Stomach smooth muscle (tissue), 2 donors: ENCODE measurements at regions not wholly inside any gene's neighbourhood (a gene's known extent, or its start where the extent isn't known, plus 50 kb on each side); places are given as distances from the start of the nearest gene placed in this dataset.

ENCODE experiments used
- H3K27ac ChIP-seq: one replicate; pipeline ENCODE4 v1.7.0; 2013; ENCODE audit warnings: mild to moderate bottlenecking, low read length, inconsistent platforms
- H3K27me3 ChIP-seq, 2 donors: one replicate each; pipeline ENCODE4 v1.7.0; 2013; ENCODE audit warnings: low read length in 2 of 2; ENCODE audit not compliant: insufficient read depth in 2 of 2, control insufficient read depth in 1 of 2
- H3K36me3 ChIP-seq, 2 donors: one replicate each; pipeline ENCODE4 v1.7.0; 2013; ENCODE audit warnings: low read length in 2 of 2; ENCODE audit not compliant: control insufficient read depth in 2 of 2, insufficient read depth in 2 of 2
- H3K4me1 ChIP-seq: one replicate; pipeline ENCODE4 v1.7.0; 2013; ENCODE audit warnings: low read length; ENCODE audit not compliant: control insufficient read depth, insufficient read depth
- H3K4me3 ChIP-seq, 2 donors: one replicate each; pipeline ENCODE4 v1.7.0; 2013; ENCODE audit warnings: low read length in 2 of 2
- H3K9ac ChIP-seq, 2 donors: one replicate each; pipeline ENCODE4 v1.7.0; 2013; ENCODE audit warnings: low read length in 2 of 2, mild to moderate bottlenecking in 1 of 2
- H3K9me3 ChIP-seq, 2 donors: one replicate each; pipeline ENCODE4 v1.7.0; 2013; ENCODE audit warnings: low read length in 2 of 2; ENCODE audit not compliant: control insufficient read depth in 2 of 2
- donor health status: healthy.
- donor health status: Pancreatic carcinoma.

- Histone ChIP-seq H3K36me3 (no peaks in the 10 kb centered on the region), H3K27ac (no peak overlapping the region), H3K4me3 (no peak overlapping the region), H3K9ac (no peak overlapping the region), H3K27me3 (no peaks in the 10 kb centered on the region), H3K9me3 (no peaks in the 10 kb centered on the region), H3K4me1 (no peaks in the 10 kb centered on the region)
Observed at GRCh38 chr4:71259911-71260331, 78.9 kb upstream of the SLC4A4 start.

- no peak overlapping the region for H3K4me3 ChIP-seq
- no peaks in the 10 kb centered on the region for H3K9me3 ChIP-seq
- no peaks in the 10 kb centered on the region for H3K36me3 ChIP-seq
- no peak overlapping the region for H3K9ac ChIP-seq
- H3K27ac ChIP-seq, result no peak overlapping the region
- no peaks in the 10 kb centered on the region for H3K4me1 ChIP-seq
- no peaks in the 10 kb centered on the region for H3K27me3 ChIP-seq
Observed at GRCh38 chr4:71260544-71260943, 78.3 kb upstream of the SLC4A4 start.

- no peaks in the 10 kb centered on the region for H3K27me3 ChIP-seq
Observed at GRCh38 chr4:71261001-71261400, 77.8 kb upstream of the SLC4A4 start.

GRCh38 chr4:71261633-71262121 lies 77.1 kb upstream of the SLC4A4 start:
- Histone ChIP-seq H3K27ac (no peak overlapping the region), H3K9me3 (no peaks in the 10 kb centered on the region), H3K9ac (no peak overlapping the region), H3K36me3 (no peaks in the 10 kb centered on the region), H3K27me3 (no peaks in the 10 kb centered on the region), H3K4me1 (no peaks in the 10 kb centered on the region), H3K4me3 (no peak overlapping the region)

More at GRCh38 chr4:71261001-71261400, 77.8 kb upstream of the SLC4A4 start:
- H3K9me3 ChIP-seq, result no peaks in the 10 kb centered on the region
- H3K27ac ChIP-seq, result no peak overlapping the region
- no peaks in the 10 kb centered on the region for H3K36me3 ChIP-seq
- no peak overlapping the region for H3K4me3 ChIP-seq
- H3K9ac ChIP-seq, result no peak overlapping the region
- H3K4me1 ChIP-seq, result no peaks in the 10 kb centered on the region

- no peaks in the 10 kb centered on the region for H3K27me3 ChIP-seq
- no peaks in the 10 kb centered on the region for H3K9me3 ChIP-seq
- H3K36me3 ChIP-seq, result no peaks in the 10 kb centered on the region
- no peak overlapping the region for H3K9ac ChIP-seq
- no peak overlapping the region for H3K27ac ChIP-seq
- H3K4me3 ChIP-seq, result no peak overlapping the region
- no peaks in the 10 kb centered on the region for H3K4me1 ChIP-seq
Observed at GRCh38 chr4:71262161-71262560, 76.7 kb upstream of the SLC4A4 start.

- H3K27ac ChIP-seq, result no peak overlapping the region
- no peaks in the 10 kb centered on the region for H3K4me1 ChIP-seq
- no peaks in the 10 kb centered on the region for H3K36me3 ChIP-seq
- H3K9me3 ChIP-seq, result no peaks in the 10 kb centered on the region
- no peak overlapping the region for H3K4me3 ChIP-seq
- no peaks in the 10 kb centered on the region for H3K27me3 ChIP-seq
- H3K9ac ChIP-seq, result no peak overlapping the region
Observed at GRCh38 chr4:71266090-71266794, 72.6 kb upstream of the SLC4A4 start.

GRCh38 chr4:71267244-71267643 lies 71.6 kb upstream of the SLC4A4 start:
- no peak overlapping the region for H3K27ac ChIP-seq
- no peak overlapping the region for H3K4me3 ChIP-seq
- no peaks in the 10 kb centered on the region for H3K4me1 ChIP-seq
- H3K36me3 ChIP-seq, result no peaks in the 10 kb centered on the region
- H3K9ac ChIP-seq, result no peak overlapping the region
- H3K9me3 ChIP-seq, result no peaks in the 10 kb centered on the region
- no peaks in the 10 kb centered on the region for H3K27me3 ChIP-seq

GRCh38 chr4:71268166-71268565 lies 70.7 kb upstream of the SLC4A4 start:
- Histone ChIP-seq H3K4me1 (no peaks in the 10 kb centered on the region), H3K9me3 (no peaks in the 10 kb centered on the region), H3K9ac (no peak overlapping the region), H3K27ac (no peak overlapping the region), H3K4me3 (no peak overlapping the region), H3K36me3 (no peaks in the 10 kb centered on the region), H3K27me3 (no peaks in the 10 kb centered on the region)

GRCh38 chr4:71269233-71269632 lies 69.6 kb upstream of the SLC4A4 start:
- Histone ChIP-seq H3K27me3 (no peaks in the 10 kb centered on the region), H3K4me1 (no peaks in the 10 kb centered on the region), H3K36me3 (no peaks in the 10 kb centered on the region)

GRCh38 chr4:71270901-71271300 lies 67.9 kb upstream of the SLC4A4 start:
- H3K4me1 ChIP-seq, result no peaks in the 10 kb centered on the region
- H3K27me3 ChIP-seq, result no peaks in the 10 kb centered on the region
- no peaks in the 10 kb centered on the region for H3K9me3 ChIP-seq
- no peak overlapping the region for H3K9ac ChIP-seq
- H3K4me3 ChIP-seq, result no peak overlapping the region
- no peak overlapping the region for H3K27ac ChIP-seq
- no peaks in the 10 kb centered on the region for H3K36me3 ChIP-seq

More at GRCh38 chr4:71269233-71269632, 69.6 kb upstream of the SLC4A4 start:
- Histone ChIP-seq H3K4me3 (no peak overlapping the region), H3K9me3 (no peaks in the 10 kb centered on the region), H3K27ac (no peak overlapping the region), H3K9ac (no peak overlapping the region)

- Histone ChIP-seq H3K27me3 (no peaks in the 10 kb centered on the region), H3K9ac (no peak overlapping the region), H3K36me3 (no peaks in the 10 kb centered on the region), H3K4me3 (no peak overlapping the region), H3K9me3 (no peaks in the 10 kb centered on the region), H3K27ac (no peak overlapping the region), H3K4me1 (no peaks in the 10 kb centered on the region)
Observed at GRCh38 chr4:71272976-71273375, 65.8 kb upstream of the SLC4A4 start.
